ENCODE measurements at regions not wholly inside any gene's neighbourhood (a gene's known extent, or its start where the extent isn't known, plus 50 kb on each side); places are given as distances from the start of the nearest gene placed in this dataset.

- no peaks in the 10 kb centered on the region for H3K36me3 Mint-ChIP-seq (ENCODE audit: low read depth)
- no peak for DNase-seq
- H3K4me3 Mint-ChIP-seq: no peak overlapping the region
- TF ChIP-seq, protein P1, sequence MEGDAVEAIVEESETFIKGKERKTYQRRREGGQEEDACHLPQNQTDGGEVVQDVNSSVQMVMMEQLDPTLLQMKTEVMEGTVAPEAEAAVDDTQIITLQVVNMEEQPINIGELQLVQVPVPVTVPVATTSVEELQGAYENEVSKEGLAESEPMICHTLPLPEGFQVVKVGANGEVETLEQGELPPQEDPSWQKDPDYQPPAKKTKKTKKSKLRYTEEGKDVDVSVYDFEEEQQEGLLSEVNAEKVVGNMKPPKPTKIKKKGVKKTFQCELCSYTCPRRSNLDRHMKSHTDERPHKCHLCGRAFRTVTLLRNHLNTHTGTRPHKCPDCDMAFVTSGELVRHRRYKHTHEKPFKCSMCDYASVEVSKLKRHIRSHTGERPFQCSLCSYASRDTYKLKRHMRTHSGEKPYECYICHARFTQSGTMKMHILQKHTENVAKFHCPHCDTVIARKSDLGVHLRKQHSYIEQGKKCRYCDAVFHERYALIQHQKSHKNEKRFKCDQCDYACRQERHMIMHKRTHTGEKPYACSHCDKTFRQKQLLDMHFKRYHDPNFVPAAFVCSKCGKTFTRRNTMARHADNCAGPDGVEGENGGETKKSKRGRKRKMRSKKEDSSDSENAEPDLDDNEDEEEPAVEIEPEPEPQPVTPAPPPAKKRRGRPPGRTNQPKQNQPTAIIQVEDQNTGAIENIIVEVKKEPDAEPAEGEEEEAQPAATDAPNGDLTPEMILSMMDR (IDR thresholded peaks at IDR 0.05): no peak
- peaks cover under 1% of the 10 kb centered on the region for H3K9me3 Mint-ChIP-seq
- peaks cover 4% of the 10 kb centered on the region for H3K4me1 Mint-ChIP-seq
- peaks cover 16% of the 10 kb centered on the region for H3K27me3 Mint-ChIP-seq (ENCODE audit: low read depth, poor library complexity)
- H3K27ac Mint-ChIP-seq: no peak overlapping the region
Observed at GRCh38 chr21:38129711-38130110, 127.1 kb upstream of the KCNJ15 start.

DNA sequence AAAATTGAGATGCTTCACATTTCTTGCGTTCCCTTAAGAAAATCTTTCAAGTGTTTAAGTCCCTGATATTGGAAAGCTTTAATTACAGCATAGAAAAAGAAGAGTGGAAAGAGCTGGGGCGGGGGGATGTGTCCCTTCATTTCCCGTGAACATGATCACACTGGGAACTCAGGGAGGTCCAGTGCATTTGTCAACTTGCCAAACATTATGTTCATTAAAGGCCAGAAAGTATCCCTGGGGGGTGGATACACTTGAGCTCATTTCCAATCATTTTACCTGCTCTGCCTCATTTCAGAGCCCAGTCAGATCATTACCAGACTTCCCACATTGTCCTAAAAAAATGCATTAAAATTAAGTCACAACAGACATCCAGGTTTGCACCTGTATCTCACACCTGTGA is 123.6 kb upstream of the KCNJ15 start:
- peaks cover 4% of the 10 kb centered on the region for H3K9me3 Mint-ChIP-seq
- no peak overlapping the region for H3K27ac Mint-ChIP-seq
- TF ChIP-seq, protein P1 (IDR thresholded peaks at IDR 0.05): no peak
- peaks cover 11% of the 10 kb centered on the region for H3K27me3 Mint-ChIP-seq (ENCODE audit: low read depth, poor library complexity)
- no peaks in the 10 kb centered on the region for H3K36me3 Mint-ChIP-seq (ENCODE audit: low read depth)
- no peak for DNase-seq
- H3K4me3 Mint-ChIP-seq: no peak overlapping the region
- peaks cover 4% of the 10 kb centered on the region for H3K4me1 Mint-ChIP-seq

- Mint-ChIP-seq H3K27me3 (ENCODE audit: low read depth, poor library complexity) (peaks cover 2% of the 10 kb centered on the region), H3K4me1 (peaks cover 8% of the 10 kb centered on the region), H3K9me3 (peaks cover 4% of the 10 kb centered on the region), H3K36me3 (ENCODE audit: low read depth) (no peaks in the 10 kb centered on the region), H3K4me3 (no peak overlapping the region), H3K27ac (no peak overlapping the region)
- no peak for DNase-seq
- TF ChIP-seq, protein P1 (IDR thresholded peaks at IDR 0.05): no peak
Observed at GRCh38 chr21:38134084-38134873, 122.5 kb upstream of the KCNJ15 start.

DNA sequence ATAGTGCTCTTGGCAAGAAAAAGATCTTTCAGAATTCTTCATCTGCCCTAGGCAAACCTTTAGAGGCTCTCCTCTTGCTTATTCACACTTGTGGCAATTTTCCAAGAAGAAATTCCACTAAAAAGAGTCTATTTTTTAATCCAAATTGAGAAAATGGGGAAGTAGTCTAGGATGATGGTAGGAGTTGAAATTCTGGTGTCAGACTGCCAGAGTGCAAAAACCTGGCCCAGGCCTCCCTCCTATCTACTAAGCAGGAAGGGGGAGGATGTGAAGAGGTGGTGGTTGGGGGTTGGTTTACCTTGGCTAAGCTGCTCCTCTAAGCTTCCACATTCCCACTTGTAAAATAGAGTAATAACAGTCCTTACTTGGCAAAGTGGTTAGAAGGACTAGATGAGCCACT is 120.6 kb upstream of the KCNJ15 start:
- Mint-ChIP-seq H3K4me1 (peaks cover 24% of the 10 kb centered on the region), H3K27ac (no peak overlapping the region), H3K4me3 (no peak overlapping the region), H3K9me3 (peaks cover 4% of the 10 kb centered on the region), H3K27me3 (ENCODE audit: low read depth, poor library complexity) (no peaks in the 10 kb centered on the region), H3K36me3 (ENCODE audit: low read depth) (no peaks in the 10 kb centered on the region)
- DNase-seq: no peak
- TF ChIP-seq, protein P1 (IDR thresholded peaks at IDR 0.05): no peak

DNA sequence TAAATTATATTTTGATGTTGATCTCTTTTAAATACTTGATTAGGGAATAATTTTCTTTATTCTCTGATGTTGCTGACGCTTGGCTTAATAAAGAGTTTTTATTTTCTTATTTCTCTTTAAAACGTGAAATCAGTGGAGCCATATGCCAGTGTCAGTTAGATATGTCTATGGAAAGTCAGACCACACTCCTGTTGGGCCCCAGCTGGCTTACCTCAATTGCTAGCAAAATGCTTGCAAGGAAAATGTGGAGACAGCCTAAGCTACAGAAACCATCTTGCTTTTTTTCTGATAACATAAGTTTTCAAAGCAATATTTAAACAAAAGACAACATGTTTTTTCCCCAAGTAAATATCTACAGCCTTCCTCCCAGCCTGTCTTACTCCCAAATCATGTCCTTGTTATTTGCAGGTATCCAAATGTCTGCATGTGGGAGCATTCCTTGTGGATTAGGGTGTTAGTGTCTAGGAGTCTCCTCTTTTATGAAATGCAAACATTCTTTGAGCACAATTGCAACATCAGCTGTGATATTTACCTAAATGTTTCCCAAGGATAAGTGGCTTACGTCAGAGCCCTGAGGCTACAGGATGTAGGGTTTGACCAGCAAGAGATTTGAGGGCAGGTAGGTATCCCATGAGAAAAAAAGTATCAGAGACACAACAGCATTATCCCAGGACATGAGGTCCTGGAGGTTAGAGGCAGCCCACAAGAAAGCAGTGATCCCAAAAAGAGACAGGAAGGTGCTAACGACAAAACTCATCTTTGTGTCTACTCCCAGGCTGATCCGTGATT is 117.2 kb upstream of the KCNJ15 start:
- no peak overlapping the region for H3K4me3 Mint-ChIP-seq
- peaks cover 27% of the 10 kb centered on the region for H3K9me3 Mint-ChIP-seq
- H3K36me3 Mint-ChIP-seq (ENCODE audit: low read depth): peaks cover 8% of the 10 kb centered on the region
- peaks cover 22% of the 10 kb centered on the region for H3K4me1 Mint-ChIP-seq
- H3K27me3 Mint-ChIP-seq (ENCODE audit: low read depth, poor library complexity): peaks cover 6% of the 10 kb centered on the region
- TF ChIP-seq, protein P1 (IDR thresholded peaks at IDR 0.05): no peak
- no peak overlapping the region for H3K27ac Mint-ChIP-seq
- no peak for DNase-seq

Measured in nephron progenitor cell (in vitro differentiated cells).